ENCODE measurements at regions not wholly inside any gene's neighbourhood (a gene's known extent, or its start where the extent isn't known, plus 50 kb on each side); places are given as distances from the start of the nearest gene placed in this dataset.
A peak's percentile ranks its signal among the peaks of the same experiment; 100 is the strongest.
"Not testable (repeated sequence)": the region's sequence is repeated elsewhere in the genome, so short reads cannot be mapped to it uniquely, and the experiment has no call there.

DNA sequence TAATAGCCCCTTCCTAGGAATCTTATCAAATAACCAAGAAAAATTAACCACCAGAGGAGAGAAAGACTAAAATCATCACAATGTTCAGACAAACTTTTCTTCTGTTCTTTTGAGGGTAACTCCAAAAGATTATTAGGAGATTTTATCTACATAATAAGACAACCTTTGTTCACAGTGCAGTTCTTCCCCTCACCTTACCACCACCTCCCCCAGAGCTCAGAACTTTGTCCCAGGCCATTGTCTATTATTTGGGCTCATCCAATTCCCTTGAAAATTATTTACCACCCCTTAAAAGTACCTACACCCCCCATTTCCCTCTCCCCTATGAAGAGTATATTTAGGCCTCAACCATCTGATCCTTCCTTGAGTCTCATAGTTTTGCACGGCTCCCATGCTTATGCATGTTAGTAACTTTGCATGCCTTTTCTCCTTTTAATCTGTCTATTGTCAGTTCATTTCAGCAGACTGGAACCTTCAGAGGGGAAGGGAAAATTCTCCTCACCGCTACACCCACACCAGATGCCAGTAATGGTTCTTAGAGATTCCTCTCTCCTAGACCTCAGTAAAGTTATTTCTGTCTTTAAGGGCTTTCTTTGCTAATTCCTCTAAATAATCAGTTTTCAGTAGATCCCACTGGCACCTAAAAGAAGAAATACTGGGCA is 234.9 kb downstream of the SKIDA1 start:
- DNase-seq (ENCODE audit: low spot score): no peak

DNA sequence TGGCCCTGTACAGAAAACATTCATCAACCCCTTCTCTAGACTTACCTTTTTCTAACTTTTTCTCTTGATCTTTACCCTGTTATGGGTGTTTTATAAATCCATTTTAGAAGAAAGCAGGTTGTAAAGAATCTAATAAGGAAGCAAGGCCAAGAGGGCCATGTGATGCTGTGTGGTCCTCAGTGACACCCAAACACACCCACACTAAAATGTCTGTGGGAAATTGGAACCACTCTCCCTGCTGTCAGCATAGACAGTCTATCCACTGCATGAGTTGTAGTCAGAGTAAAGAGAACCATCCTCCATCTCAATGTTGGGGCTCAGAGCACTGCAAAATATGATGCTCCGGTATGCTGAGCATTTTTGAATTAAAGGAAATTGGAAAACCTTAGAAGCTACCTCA is 235.5 kb downstream of the SKIDA1 start:
- DNase-seq (ENCODE audit: low spot score): no peak

DNA sequence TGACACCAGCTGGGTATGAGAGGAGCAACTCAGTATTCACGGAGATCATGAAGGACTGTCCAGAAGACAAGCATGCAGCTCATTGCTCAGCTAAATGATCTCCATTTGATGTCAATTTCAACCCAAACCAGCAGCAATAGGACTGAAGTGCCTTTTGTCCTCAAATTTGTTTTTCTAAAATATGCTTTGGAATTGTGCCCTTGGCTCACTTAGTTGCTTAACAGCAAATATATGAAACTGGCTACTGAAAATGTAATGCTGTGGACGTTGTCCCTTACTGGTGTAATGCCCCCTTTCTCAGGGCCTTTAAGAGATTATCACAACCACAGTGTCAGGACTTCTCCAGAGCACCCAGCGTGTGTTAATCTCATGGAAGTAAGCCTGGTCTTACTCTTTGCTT is 236.2 kb downstream of the SKIDA1 start:
- DNase-seq (ENCODE audit: low spot score): no peak

DNA sequence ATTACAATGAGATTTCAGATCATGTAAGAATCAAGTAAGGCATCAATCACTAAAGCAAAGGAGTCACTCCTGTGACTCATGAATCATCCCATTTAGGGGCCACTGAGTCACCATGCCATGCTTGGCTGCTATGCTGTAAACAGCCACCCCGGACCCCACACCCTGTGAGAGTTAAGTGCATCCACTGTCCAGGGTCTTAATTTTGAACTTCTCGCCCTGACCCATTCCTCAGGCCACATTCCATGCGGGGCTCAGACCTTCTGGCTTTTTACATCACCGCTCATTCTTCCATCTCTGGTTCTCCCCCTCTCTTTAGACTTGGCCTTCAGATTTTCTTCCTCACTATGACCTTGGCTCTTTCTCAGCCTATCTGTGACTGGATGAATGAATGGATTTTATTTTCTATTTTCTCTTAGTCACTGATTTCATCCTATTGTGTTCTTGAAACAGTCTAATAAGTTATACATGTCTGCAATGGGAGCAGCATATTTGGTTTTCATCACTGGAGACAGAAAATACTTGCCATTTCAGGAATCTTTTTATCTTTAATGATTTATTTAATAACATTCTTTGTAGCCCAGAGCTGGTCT is 239.6 kb downstream of the SKIDA1 start:
- no peak for DNase-seq (ENCODE audit: low spot score)

DNA sequence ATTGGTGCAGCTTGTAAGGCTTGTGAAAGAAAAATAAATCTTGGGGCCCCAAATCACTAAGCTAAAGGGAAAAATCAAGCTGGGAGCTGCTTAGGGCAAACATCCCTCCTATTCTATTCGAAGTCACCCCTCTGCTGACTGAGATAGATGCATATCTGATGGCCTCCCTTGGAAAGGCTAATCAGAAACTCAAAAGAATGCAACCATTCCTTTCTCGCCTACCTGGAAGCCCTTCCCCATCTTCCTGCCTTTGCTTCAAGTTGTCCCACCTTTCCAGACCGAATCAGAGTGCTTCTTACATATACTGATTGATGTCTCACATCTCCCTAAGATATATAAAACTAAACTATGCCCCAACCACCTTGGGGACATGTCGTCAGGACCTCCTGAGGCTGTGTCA is 240.3 kb downstream of the SKIDA1 start:
- DNase-seq (ENCODE audit: low spot score): no peak

DNA sequence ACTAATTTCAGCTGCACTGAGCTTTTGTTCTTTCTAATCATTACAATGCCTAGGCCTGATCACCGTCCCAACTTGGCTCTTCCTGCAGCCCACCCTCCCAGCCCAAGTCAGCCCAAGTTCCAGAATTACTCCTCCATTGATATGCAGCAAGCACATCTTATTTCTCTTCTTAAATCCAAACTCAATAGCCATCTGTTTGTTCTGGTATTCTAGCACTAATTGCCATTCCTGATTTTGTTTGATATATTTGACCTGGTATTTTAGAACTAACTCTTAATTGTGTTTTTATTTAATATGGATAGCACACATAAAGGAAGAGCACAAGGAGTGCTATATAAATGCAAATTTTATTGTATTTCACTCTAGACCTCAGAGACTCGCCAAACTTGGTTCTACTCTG is 241.2 kb downstream of the SKIDA1 start:
- no peak for DNase-seq (ENCODE audit: low spot score)

DNA sequence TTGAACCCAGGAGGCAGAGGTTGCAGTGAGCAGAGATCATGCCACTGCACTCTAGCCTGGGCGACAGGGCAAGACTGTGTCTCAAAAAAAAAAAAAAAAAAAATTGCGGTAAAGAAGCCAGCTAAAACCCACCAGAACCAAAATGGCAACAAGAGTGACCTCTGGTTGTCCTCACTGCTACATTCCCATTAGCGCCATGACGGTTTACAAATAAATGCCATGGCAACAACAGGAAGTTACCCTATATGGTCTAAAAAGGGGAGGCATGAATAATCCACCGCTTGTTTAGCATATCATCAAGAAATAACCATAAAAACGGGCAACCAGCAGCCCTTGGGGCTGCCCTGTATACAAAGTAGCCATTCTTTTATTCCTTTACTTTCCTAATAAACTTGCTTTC is 242.4 kb downstream of the SKIDA1 start:
- DNase-seq (ENCODE audit: low spot score): not testable (repeated sequence)

DNA sequence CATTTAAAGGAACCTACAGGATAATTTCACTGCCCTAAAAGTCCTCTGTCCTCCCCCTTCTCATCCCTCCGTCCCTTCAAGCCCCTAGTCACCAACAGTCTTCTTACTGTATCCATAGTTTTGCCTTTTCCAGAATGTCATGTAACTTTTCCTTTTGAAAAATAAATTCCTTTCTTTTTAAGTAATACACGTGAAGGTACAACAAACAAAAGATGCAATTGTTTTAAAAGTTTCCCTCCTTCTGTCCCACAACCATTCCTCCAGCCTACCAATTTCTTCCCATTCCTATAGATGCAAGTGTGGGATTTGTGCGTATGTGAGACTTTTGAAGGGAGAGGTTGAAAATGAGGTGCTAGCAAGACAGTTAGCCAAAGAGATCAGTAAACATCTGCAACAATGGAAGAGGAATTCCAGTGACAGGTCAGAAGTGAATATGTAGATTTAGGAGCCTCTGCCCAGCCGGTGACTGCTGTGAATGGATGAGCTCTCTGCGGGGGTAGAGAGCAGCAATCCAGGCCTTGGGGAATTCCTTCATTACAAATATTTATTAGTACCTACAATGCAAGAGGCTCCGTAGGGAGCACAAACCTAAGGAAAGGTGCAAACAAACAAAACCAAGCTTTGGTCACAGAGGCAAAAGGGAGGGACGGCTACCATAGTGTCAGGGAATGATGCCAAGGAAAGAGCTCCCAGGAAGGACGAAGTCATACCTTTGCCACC is 243.6 kb downstream of the SKIDA1 start:
- DNase-seq (ENCODE audit: low spot score): no peak

DNA sequence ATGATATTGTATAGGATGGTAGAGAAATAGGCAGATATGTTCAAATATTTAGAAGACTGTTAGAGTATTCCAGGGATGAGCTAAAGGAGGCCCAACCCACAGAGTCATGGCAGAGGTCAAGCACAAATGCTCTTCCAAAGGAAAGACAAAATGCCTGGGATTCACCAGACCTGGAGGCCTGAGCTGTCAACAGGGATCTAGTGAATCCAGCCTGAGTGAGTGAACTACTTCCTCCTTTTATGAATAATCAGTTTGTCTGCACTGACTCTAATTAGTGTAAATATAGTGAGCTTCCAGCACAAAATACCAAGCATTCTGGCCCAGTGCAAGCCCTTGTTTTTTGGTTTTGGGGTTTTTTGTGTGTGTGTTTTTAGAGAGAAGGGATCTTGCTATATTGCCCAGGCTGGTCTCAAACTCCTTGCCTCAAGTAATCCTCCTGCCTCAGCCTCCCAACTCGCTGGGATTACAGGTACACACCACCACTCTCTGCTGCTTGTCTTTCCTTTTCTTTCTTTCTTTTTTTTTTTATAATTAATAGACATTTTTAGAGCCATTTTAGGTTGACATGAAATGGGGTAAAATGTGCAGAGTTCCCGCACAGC is 244.4 kb downstream of the SKIDA1 start:
- no peak for DNase-seq (ENCODE audit: low spot score)

DNA sequence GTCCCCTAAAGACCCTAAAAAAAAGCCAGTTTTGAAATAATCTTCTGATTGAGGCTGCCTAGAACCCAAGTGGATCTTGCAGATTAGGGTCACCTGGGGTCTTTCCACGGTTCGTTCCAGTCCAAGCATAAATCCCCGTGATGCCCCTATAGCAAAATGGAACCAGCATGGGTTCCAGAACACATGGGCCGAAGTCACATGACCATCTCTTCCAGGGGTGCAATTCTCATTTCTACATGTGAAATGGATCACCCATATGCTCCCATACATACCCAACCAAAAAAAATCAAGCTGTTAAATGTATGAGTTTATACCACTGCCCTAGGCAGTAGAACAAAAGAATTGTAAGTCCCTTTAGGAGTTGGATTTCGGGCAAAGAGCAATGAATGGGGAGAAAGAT is 245.4 kb downstream of the SKIDA1 start:
- no peak for DNase-seq (ENCODE audit: low spot score)

DNA sequence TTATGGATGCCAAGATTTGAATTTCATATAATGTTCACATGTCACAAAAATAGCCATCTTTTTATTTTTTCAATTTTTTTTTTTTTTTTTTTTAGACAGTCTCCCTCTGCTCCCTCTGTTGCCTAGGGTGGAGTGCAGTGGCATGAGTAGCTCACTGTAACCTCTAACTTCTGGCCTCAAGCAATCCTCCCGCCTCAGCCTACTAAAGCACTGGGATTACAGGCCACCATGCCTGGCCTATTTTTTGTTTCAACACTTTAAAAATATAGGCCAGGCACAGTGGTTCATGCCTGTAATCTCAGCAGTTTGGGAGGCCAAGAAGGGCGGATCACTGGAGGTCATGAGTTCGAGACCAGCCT is 246.3 kb downstream of the SKIDA1 start:
- no peak for DNase-seq (ENCODE audit: low spot score)

DNA sequence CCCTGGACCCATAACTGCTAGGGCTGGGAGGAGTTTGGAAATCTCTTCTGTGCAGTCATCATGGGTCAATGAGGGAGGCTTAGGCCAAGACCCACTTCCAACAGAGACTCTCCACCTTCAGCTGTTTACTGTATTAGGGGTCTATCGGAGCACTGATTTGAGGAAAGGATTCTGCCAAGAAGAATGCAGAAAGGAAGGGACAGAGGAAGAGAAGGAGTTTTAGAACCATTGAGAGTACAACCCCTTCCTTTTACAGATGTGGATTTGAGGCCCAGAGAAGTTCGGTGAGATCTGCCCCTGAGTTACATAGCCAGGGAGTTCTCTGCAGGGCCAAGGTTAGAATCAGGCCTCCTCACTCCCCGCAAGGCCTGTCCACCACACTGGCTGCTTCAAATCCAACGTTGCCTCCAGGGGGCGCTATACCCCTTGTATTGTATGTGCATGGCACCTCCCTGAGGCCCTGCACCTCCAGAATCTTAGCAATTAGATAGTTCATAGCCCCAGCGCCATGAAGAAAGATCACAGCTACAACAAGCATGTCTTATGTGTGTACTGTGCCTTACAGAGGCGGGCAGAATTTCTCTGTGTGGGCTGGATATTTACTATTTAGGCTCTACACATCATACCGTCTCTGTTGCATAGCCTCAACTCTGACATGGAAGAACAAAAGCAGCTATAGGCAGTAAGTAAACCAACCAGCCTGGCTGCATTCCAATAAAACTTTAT is 246.8 kb downstream of the SKIDA1 start:
- peak; percentile 89 for DNase-seq (ENCODE audit: low spot score)

DNA sequence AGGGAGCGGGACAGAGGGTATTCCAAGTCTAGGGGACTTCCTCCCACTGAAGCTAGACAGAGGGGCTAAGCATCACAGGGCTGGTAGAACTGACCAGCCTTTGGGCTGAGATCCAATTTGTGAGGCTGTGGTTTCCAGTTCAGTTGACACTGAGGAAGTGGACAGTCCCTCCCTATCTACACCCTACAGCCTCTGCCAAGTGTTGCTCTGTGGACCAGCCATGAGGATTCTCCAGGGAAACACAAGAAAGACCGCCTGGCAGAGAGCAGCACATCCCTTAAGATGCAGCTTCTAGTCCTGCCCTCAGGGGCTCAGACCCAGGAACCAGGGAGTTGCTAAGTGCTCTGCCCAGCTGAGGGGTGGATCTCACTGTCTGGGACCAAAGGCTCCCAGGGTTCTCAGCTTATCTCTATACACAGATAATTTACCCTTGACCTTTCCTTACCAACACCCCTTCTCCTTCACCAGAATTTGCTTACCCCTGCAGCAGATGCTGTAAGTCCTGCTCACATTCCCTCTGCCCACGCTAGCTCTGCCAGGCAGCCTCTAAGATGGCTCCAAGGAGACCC is 252.0 kb downstream of the SKIDA1 start:
- no peak for DNase-seq (ENCODE audit: low spot score)

DNA sequence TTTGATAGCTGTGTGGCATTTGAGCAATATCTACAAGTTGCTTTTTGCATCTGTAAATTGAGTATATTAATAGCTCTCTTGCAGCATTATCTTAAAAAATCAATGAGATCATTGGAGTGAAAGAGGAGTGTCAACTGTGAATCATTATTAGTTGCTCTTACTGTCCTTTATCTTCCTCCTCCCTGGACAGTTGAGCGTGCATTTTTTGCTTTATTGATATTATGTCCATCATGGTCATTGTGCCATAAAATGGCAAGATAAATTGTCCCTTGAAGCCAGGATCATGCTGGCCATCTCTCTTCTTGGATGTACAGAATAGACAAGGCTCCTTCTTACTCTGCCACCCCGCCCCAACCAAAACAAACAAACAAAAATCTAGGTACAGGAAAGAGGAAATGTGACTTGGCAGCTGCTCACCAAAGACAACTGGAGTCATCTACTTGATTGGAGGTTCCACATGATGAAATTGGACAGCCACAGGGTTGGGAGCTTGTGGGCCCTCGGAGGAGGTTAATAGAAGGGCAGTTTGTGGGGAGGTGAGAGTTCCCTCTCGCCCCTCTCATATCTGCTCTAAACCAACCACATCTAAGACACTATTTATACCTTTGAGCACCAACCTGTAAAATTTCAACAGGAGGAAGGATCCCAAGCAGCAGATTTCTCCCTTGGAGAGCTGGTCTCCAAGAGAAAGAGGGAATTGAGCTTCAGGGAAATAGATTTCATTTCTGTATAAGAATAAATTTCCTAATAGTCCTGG is 252.7 kb downstream of the SKIDA1 start:
- DNase-seq (ENCODE audit: low spot score): no peak

DNA sequence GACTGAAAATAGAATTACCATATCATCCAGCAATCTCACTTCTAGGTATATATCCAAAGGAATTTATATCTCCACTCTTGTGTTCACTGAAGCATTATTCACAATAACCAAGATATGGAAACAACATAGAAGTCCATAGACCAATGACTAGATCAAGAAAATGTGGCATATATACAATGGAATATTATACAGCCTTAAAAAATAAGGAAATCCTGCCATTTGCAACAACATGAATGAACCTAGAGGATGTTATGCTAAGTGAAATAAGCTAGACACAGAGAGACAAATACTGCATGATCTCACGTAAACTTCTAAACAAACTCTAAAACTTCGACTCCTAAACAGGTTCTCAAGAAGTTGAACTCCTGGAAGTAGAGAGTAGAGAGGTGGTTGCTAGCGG is 254.5 kb downstream of the SKIDA1 start:
- no peak for DNase-seq (ENCODE audit: low spot score)

DNA sequence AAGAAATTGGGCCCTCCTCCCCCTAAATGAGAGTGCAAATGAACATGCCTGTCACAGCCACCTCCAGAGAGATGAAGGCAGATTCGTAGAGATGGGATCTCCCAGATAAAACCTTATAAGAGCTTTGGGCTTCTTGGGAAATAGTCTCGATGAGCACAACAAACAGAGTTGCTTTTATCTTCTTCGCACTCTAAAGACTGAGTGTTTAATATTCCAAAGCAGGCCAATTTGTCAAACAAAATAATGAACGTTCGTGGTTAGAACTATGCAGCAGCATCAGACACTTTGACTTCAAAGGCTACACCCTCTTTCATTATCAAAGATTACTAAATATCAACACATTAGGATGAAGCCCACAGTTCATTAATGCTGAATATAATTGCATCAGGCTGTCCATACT is 256.2 kb downstream of the SKIDA1 start:
- no peak for DNase-seq (ENCODE audit: low spot score)

DNA sequence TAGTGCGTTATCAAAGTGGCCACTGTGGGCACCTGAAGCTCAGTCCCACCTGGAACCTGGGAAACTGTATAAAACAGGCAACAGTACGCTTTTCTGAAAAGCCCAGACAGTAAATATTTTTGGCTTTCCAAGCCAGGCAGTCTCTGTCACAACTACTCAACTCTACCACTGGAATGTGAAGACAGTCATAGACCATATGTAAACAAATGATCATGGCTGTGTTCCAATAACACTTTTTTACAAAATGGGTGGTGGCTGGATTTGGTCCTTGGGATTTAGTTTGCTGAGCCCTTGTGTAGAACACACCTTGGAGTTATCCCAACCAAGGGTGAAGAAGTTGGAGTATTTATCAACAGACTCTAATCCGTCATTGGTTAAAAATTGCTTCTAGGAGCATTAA is 259.9 kb downstream of the SKIDA1 start:
- peak; percentile 28 for DNase-seq (ENCODE audit: low spot score)

DNA sequence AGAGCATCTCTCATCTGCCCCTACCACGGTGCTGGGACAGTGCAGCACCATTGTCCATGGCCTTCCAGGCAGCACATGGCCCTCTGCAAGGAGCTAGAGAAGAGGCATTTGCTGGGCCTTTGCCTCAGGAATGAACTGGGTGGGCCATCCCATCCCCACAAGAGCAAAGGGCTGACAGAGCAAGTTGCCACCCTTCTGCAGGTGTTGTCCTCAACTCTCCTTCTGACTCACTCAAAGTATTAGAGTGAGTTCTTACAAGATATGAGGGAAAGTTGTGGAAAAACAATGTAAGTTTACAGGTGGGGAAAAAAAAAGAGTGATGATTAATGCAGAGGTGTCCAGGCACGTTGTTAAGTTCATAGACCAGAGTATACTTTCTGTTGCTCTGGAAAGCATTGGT is 261.2 kb downstream of the SKIDA1 start:
- DNase-seq (ENCODE audit: low spot score): no peak

DNA sequence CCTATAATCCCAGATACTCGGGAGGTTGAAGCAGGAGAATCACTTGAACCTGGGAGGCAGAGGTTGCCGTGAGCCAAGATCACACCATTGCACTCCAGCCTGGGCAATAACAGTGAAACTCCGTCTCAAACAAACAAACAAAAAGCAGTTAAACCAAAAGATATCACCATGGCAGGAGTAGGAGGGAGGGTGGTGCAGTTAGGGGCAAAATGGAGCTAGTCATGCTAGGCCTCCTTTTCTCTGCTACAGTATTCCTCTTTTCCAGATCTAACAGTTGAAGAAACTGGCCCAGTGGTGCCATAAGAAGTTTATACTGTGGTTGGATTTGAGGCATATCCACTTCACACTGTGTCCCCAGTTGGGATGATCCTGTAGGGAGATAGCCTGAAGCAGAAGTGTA is 261.6 kb downstream of the SKIDA1 start:
- no peak for DNase-seq (ENCODE audit: low spot score)

DNA sequence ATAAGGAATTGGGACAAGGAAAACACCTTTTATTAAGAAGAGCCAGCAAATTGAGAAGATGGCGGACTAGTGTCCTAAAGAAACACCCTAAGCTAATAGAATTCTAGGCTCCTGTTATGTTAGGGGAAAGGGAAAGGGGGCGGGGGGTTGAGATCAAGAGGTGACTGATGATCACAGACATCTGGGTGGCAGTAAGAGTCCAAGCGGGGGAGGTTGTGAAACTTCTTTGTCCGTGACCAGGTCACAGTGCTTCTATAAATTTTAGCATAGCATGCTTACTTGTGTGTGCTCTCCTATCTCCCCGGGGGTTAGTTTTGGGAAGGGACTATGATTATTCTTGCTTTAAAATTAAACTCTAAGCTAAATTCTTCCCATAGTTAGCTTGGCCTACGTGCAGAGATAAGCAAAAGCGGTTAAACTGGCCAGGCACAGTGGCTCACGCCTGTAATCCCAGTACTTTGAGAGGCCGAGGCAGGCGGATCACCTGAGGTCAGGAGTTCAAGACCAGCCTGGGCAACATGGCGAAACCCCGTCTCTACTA is 262.1 kb downstream of the SKIDA1 start:
- no peak for DNase-seq (ENCODE audit: low spot score)

DNA sequence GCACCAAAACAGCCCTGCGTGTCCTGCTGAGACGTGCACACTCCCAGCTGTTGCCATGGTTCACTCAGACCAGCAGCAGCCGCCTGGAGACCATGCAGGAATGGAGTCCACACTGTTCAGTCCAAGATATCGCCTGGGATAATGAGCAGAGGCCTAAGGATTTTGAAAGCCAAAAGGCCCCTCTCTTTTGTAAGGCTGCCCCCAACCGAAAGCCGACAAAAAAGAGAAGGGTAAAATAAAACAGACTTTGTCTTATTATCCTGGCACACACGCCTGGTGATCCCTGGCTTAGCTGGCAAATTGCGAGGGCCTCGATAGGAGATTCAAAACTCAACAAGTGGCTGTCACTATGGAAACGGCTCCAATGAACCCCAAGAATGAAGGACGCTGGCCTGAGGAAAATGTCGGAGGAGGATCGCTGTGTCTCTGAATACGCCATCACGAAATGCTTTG is 263.6 kb downstream of the SKIDA1 start:
- DNase-seq (ENCODE audit: low spot score): no peak

All from AG20443 (cell line).